Right atrium auricular region (tissue), 2 donors: ENCODE measurements at regions not wholly inside any gene's neighbourhood (a gene's known extent, or its start where the extent isn't known, plus 50 kb on each side); places are given as distances from the start of the nearest gene placed in this dataset.

Source experiments
- DNase-seq: peaks from one replicate; pipeline ENCODE4 v3.0.0-alpha.2; 2019; ENCODE audit warnings: low spot score
- H3K27ac ChIP-seq, 2 donors: fragments of 200-600 bp; sonication (generic); 1 replicate in 1 of 2; 2 replicates in 1 of 2; pipeline ENCODE4 v1.5.1; 2016 to 2019
- H3K27me3 ChIP-seq, 2 donors: fragments of 200-600 bp; sonication (generic); one replicate each; pipeline versions ENCODE4 v1.5.1 to v1.6.0; 2017 to 2019
- H3K36me3 ChIP-seq: fragments of 200-600 bp; sonication (generic); one replicate; pipeline ENCODE4 v1.5.1; 2016
- H3K4me1 ChIP-seq, 2 donors: fragments of 200-600 bp; sonication (generic); one replicate each; pipeline versions ENCODE4 v1.5.1 to v1.6.0; 2017 to 2019
- H3K4me3 ChIP-seq, 2 donors: fragments of 200-600 bp; sonication (generic); 1 replicate in 1 of 2; 2 replicates in 1 of 2; pipeline ENCODE4 v1.5.1; 2017 to 2019; ENCODE audit warnings: mild to moderate bottlenecking in 1 of 2, moderate library complexity in 1 of 2
- H3K9me3 ChIP-seq, 2 donors: fragments of 200-600 bp; sonication (generic); one replicate each; pipeline ENCODE4 v1.5.1; 2019
- CTCF ChIP-seq, 2 donors: fragments of 200-600 bp; sonication (generic); IDR thresholded peaks; one replicate each; pipeline ENCODE4 v1.5.1; 2019; ENCODE audit warnings: antibody characterized with exemption in 2 of 2

DNA sequence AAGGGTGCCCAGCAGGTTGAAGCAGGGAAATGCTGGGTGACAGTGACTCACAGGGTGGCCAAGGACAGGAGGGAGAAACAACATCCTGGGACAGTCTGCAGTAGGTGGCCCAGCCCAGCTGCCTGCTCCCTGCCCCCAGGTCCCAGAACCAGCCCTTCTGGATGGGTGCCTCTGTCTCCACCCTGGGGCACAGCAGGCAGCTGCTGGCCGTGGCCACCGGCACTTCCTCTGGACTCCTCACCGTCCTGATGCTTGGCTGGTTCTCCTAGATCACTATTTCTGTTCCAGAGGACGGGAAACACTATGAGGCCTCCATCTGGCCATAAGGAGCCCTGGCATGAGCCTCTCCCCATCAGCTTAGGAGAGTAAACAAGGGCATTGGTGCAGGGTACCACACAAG is 258.9 kb downstream of the XXYLT1 start:
- H3K4me3 ChIP-seq = no peak overlapping the region
- H3K36me3 ChIP-seq = no peaks in the 10 kb centered on the region
- no peaks in the 10 kb centered on the region for H3K27me3 ChIP-seq
- H3K27ac ChIP-seq = no peak overlapping the region
- H3K4me1 ChIP-seq = no peaks in the 10 kb centered on the region
- no peak for DNase-seq
- no peak for TF ChIP-seq CTCF (IDR thresholded peaks at IDR 0.05)
- no peaks in the 10 kb centered on the region for H3K9me3 ChIP-seq

DNA sequence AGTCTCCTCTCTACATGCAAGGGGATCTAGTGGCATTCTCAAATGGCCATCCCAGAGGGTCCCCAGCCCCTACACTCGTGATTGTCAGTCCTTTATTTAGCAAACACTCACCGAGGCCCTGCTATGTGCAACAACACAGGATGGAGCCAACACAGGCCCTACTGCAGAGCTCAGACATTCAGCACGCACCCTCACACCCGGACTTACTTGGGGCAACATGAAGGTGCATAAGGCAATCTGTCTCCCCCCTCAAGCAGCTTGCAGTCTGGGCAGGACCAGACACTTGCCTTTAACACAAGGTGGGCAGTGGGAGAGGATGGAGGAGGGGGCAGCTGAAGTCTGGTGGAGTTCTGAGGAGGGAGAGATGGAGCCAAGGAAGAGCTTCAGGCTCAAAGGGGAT is 258.4 kb downstream of the XXYLT1 start:
- H3K4me1 ChIP-seq = no peaks in the 10 kb centered on the region
- no peak overlapping the region for H3K27ac ChIP-seq
- no peak for TF ChIP-seq CTCF (IDR thresholded peaks at IDR 0.05)
- no peaks in the 10 kb centered on the region for H3K9me3 ChIP-seq
- no peaks in the 10 kb centered on the region for H3K27me3 ChIP-seq
- no peaks in the 10 kb centered on the region for H3K36me3 ChIP-seq
- DNase-seq = no peak
- no peak overlapping the region for H3K4me3 ChIP-seq

DNA sequence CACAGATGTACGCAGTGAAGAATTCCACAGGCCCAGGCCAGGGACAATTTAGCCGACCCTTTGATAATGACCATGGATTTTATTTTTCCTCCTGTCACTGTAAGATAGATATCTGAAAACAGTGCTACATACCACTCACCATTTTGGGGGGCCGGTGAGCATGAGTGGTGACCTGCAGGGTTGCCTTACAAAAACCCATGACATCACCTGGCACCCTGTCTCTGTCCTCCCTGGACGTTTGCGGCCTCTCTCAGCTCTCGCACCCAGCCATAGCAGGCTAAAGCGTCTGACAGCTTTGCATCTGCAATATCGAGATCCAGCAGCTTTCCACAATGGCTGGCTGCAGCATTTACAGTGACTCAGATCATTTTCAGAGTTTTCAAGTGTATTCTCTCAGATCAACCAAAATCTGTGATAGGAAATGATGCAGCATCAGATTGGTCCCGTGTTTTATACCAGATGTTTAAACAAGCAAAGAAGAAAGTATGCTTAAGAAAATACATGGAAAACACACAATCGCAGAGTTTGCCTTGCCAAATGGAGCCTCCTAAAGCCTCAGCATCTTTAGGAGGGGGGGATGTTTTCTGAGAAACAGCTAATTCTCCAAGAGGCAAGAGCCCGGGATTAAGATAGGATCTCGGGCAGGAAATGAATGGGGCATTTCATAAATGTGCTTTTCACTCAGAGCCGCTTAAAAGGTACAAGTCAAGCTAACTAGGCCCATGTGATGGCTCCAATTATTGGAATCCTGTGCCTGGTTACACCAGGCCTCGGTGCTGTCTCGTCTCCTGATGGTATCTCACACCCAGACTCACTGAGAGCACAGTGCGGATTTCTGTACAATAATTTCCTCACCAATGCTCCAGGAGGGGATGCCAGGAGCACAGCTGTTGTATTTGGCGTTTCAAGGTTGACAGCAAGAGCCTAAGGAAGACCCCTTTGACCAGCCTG is 257.3 kb downstream of the XXYLT1 start:
- no peak for TF ChIP-seq CTCF (IDR thresholded peaks at IDR 0.05)
- H3K4me1 ChIP-seq = no peaks in the 10 kb centered on the region
- H3K4me3 ChIP-seq = no peak overlapping the region
- H3K27ac ChIP-seq = no peak overlapping the region
- no peaks in the 10 kb centered on the region for H3K36me3 ChIP-seq
- no peaks in the 10 kb centered on the region for H3K27me3 ChIP-seq
- no peak for DNase-seq
- H3K9me3 ChIP-seq = no peaks in the 10 kb centered on the region

- Histone ChIP-seq H3K36me3 (no peaks in the 10 kb centered on the region), H3K4me3 (no peak overlapping the region), H3K27ac (no peak overlapping the region), H3K27me3 (no peaks in the 10 kb centered on the region), H3K4me1 (no peaks in the 10 kb centered on the region), H3K9me3 (no peaks in the 10 kb centered on the region)
- no peak for DNase-seq
- TF ChIP-seq CTCF (IDR thresholded peaks at IDR 0.05) = no peak
Observed at GRCh38 chr3:195015021-195015420, 255.9 kb downstream of the XXYLT1 start.

- TF ChIP-seq CTCF (IDR thresholded peaks at IDR 0.05) = no peak
- H3K27me3 ChIP-seq = no peaks in the 10 kb centered on the region
- H3K4me1 ChIP-seq = no peaks in the 10 kb centered on the region
- H3K4me3 ChIP-seq = no peak overlapping the region
- H3K27ac ChIP-seq = no peak overlapping the region
- no peak for DNase-seq
- H3K36me3 ChIP-seq = no peaks in the 10 kb centered on the region
- no peaks in the 10 kb centered on the region for H3K9me3 ChIP-seq
Observed at GRCh38 chr3:195017151-195017550, 253.8 kb downstream of the XXYLT1 start.
